GM12878 (cell line): ENCODE measurements at regions not wholly inside any gene's neighbourhood (a gene's known extent, or its start where the extent isn't known, plus 50 kb on each side); places are given as distances from the start of the nearest gene placed in this dataset.
A peak's percentile ranks its signal among the peaks of the same experiment; 100 is the strongest.

ENCODE experiments used
- ATAC-seq: fragments of 200-7000 bp; cut with Tn5 transposase; 3 replicates; pipeline ENCODE4 v1.9.1; 2020; ENCODE audit warnings: mild to moderate bottlenecking, moderate library complexity
- BruUV-seq: library from RNA; stranded (reverse); fragments of 400-500 nt; replicated peaks from 2 replicates; lab custom pipeline; 2021; lab: Mats Ljungman, UMichigan
- CTCF ChIA-PET: fragments of 300-600 bp; sonication (Branson Sonifier 250); formaldehyde crosslinking; extraction: SDS; loops from one replicate; lab custom pipeline; 2021; ENCODE audit warnings: inconsistent platforms; lab: Yijun Ruan, JAX
- POLR2A ChIA-PET: fragments of 350-600 bp; formaldehyde crosslinking; extraction: SDS; loops from one replicate; lab custom pipeline; 2021; ENCODE audit warnings: inconsistent platforms; lab: Charles Lee
- RAD21 ChIA-PET: fragments of 300-600 bp; sonication (Branson Sonifier 250); formaldehyde crosslinking; loops from one replicate; lab custom pipeline; 2023; ENCODE audit warnings: antibody characterized with exemption; ENCODE audit not compliant: unreplicated experiment; lab: Charles Lee
- SMC1A ChIA-PET: fragments of 300-600 bp; sonication (Branson Sonifier 250); formaldehyde crosslinking; loops from one replicate; lab custom pipeline; 2023; ENCODE audit not compliant: unreplicated experiment, uncharacterized antibody; lab: Charles Lee
- DNase-seq: peaks from one replicate; pipeline ENCODE4 v3.0.0-alpha.2; 2011; ENCODE audit warnings: low read depth, low spot score
- FAIRE-seq: peaks from 3 replicates; lab custom pipeline; 2011; peaks lifted over from hg19 to GRCh38; lab: Jason Lieb, UNC
- H2AFZ ChIP-seq: 2 replicates; pipeline ENCODE4 v1.6.0; 2011; ENCODE audit warnings: low read depth, low read length, control low read depth; ENCODE audit not compliant: control insufficient read depth
- H3K27ac ChIP-seq: 2 replicates; pipeline ENCODE4 v1.5.1; 2011; ENCODE audit warnings: control low read depth; ENCODE audit not compliant: control insufficient read depth, insufficient read depth
- H3K27me3 ChIP-seq, 2 experiments: replicated peaks in 1 of 2; 2 replicates each; pipeline versions ENCODE4 v1.6.0 to v1.6.1; 2011; ENCODE audit warnings: low read length in 1 of 2; ENCODE audit not compliant: control insufficient read depth in 2 of 2, insufficient read depth in 2 of 2
- H3K36me3 ChIP-seq, 2 experiments: 2 replicates each; pipeline ENCODE4 v1.5.1; 2011; ENCODE audit warnings: low read length in 1 of 2; ENCODE audit not compliant: control insufficient read depth in 2 of 2, insufficient read depth in 2 of 2
- H3K4me1 ChIP-seq: 2 replicates; pipeline ENCODE4 v1.6.1; 2011; ENCODE audit warnings: mild to moderate bottlenecking, low read length, moderate library complexity, mixed read lengths; ENCODE audit not compliant: control insufficient read depth, insufficient read depth
- H3K4me2 ChIP-seq: 2 replicates; pipeline ENCODE4 v1.6.0; 2011; ENCODE audit warnings: control low read depth; ENCODE audit not compliant: control insufficient read depth, insufficient read depth
- H3K4me3 ChIP-seq: fragments of 200-600 bp; sonication (generic); 2 replicates; pipeline ENCODE4 v1.5.1; 2016
- H3K79me2 ChIP-seq: 2 replicates; pipeline ENCODE4 v1.6.0; 2011; ENCODE audit warnings: low read length; ENCODE audit not compliant: control insufficient read depth, insufficient read depth
- H3K9ac ChIP-seq: 2 replicates; pipeline ENCODE4 v1.8.0; 2011; ENCODE audit warnings: low read length, control low read depth, mixed read lengths; ENCODE audit not compliant: control insufficient read depth, insufficient read depth
- H3K9me3 ChIP-seq: replicated peaks from 3 replicates; pipeline ENCODE4 v1.5.1; 2011; ENCODE audit warnings: mild to moderate bottlenecking, low read length; ENCODE audit not compliant: control insufficient read depth, insufficient read depth
- H4K20me1 ChIP-seq: 2 replicates; pipeline ENCODE4 v1.6.0; 2011; ENCODE audit not compliant: control insufficient read depth, insufficient read depth
- ATF2 ChIP-seq: IDR thresholded peaks from 2 replicates; pipeline ENCODE4 v1.6.1; 2012; ENCODE audit warnings: low read length, inconsistent platforms
- CHD1 ChIP-seq: IDR thresholded peaks from 2 replicates; pipeline ENCODE4 v1.6.1; 2012; ENCODE audit warnings: low read depth, low read length, improper control_type of control experiment
- EZH2 ChIP-seq: IDR thresholded peaks from 2 replicates; pipeline ENCODE4 v1.6.1; 2012; ENCODE audit warnings: low read depth, mild to moderate bottlenecking, control low read depth, inconsistent platforms, low read length, borderline replicate concordance; ENCODE audit not compliant: control insufficient read depth
- HDAC6 ChIP-seq: fragments of 200-600 bp; sonication (generic); IDR thresholded peaks from one replicate; pipeline ENCODE4 v1.8.0; 2017; ENCODE audit warnings: antibody characterized with exemption; ENCODE audit not compliant: unreplicated experiment
- MEF2A ChIP-seq: IDR thresholded peaks from 2 replicates; pipeline ENCODE4 v1.6.1; 2011; ENCODE audit warnings: low read depth, mild to moderate bottlenecking, low read length, moderate library complexity; ENCODE audit not compliant: insufficient read depth
- MTA2 ChIP-seq: fragments of 450-650 bp; IDR thresholded peaks from 2 replicates; pipeline ENCODE4 v1.6.1; 2016; ENCODE audit warnings: low read depth, mild to moderate bottlenecking, moderate library complexity
- NFXL1 ChIP-seq: fragments of 450-650 bp; IDR thresholded peaks from 2 replicates; pipeline ENCODE4 v1.6.1; 2017; ENCODE audit warnings: antibody characterized with exemption, mild to moderate bottlenecking, borderline replicate concordance
- NRF1 ChIP-seq: conservative IDR thresholded peaks from 2 replicates; pipeline ENCODE4 v1.6.1; 2011; ENCODE audit warnings: mild to moderate bottlenecking, low read depth, low read length, improper control_type of control experiment
- POLR2AphosphoS2 ChIP-seq: IDR thresholded peaks from 2 replicates; pipeline ENCODE4 v1.6.1; 2011; ENCODE audit warnings: low read depth, mild to moderate bottlenecking, low read length, improper control_type of control experiment, moderate library complexity
- RFX5 ChIP-seq: IDR thresholded peaks from 2 replicates; pipeline ENCODE4 v1.6.1; 2011; ENCODE audit warnings: low read depth, low read length, improper control_type of control experiment
- RUNX3 ChIP-seq: IDR thresholded peaks from 2 replicates; pipeline ENCODE4 v1.6.1; 2012; ENCODE audit warnings: low read length, inconsistent platforms
- SKIL ChIP-seq: fragments of 450-650 bp; IDR thresholded peaks from 2 replicates; pipeline ENCODE4 v1.6.1; 2017; ENCODE audit warnings: mild to moderate bottlenecking, low read depth, inconsistent platforms; ENCODE audit not compliant: poor library complexity, severe bottlenecking
- WGBS: methylation state at CpG from one replicate; pipeline ENCODE4 v1.1.6; 2016; ENCODE audit warnings: low lambda C conversion rate; ENCODE audit not compliant: insufficient replicate concordance, insufficient coverage; ENCODE audit errors: missing lambda C conversion rate; 5-methylcytosine and 5-hydroxymethylcytosine counted together
- in situ Hi-C: fragments of 300-500 bp; cut with MboI; formaldehyde crosslinking; loops from 9 replicates; pipeline ENCODE4 v1.14.3; 2018; ENCODE audit warnings: mixed read lengths
- intact Hi-C: fragments of 100-400 bp; cut with micrococcal nuclease; formaldehyde crosslinking; loops from one replicate; pipeline ENCODE4 v1.14.2; 2022; ENCODE audit not compliant: unreplicated experiment

GRCh38 chr1:182191381-182192115 lies 130.0 kb upstream of the ZNF648 start:
- no peaks in the 10 kb centered on the region for H3K9me3 ChIP-seq
- intact Hi-C loops (no loop called here), in situ Hi-C loops (no loop called here)
- H3K4me3 ChIP-seq, result no peak overlapping the region
- no peaks in the 10 kb centered on the region for H3K4me1 ChIP-seq
- no peaks in the 10 kb centered on the region for H3K36me3 ChIP-seq
- no peaks in the 10 kb centered on the region for H3K79me2 ChIP-seq
- no peak overlapping the region for H3K9ac ChIP-seq
- DNase-seq (no peak), FAIRE-seq (no peak)
- ChIA-PET CTCF (interaction anchor here (0.8 kb wide), 1 partner anchor 19 kb away, joined by 3 read pairs; no protein-coding TSS in a partner anchor), RAD21 (no interaction called here)
- no TSS peak for BruUV-seq
- WGBS, result 24% methylated on average over 2 of the region's 2 CpGs
- TF ChIP-seq MEF2A (no peak), POLR2AphosphoS2 (no peak), HDAC6 (no peak), NRF1 (no peak)
- TF ChIP-seq, all 136 proteins: peak for 0
- no peak overlapping the region for H3K27ac ChIP-seq
- no peak overlapping the region for H3K4me2 ChIP-seq
- ChIA-PET POLR2A (interaction anchor here (0.7 kb wide), 1 partner anchor 55 kb away, joined by 3 read pairs; no protein-coding TSS in a partner anchor), SMC1A (interaction anchor here (3.1 kb wide), 1 partner anchor 9 kb away, joined by 18 read pairs; no protein-coding TSS in a partner anchor)
- H4K20me1 ChIP-seq, result no peaks in the 10 kb centered on the region
- no peak for ATAC-seq
- peaks cover 0 to 3% of the 10 kb centered on the region in 2 experiments; a peak in 1 of 4 replicates for H3K27me3 ChIP-seq
- H2AFZ ChIP-seq, result no peak overlapping the region

- Histone ChIP-seq H3K36me3 (no peaks in the 10 kb centered on the region), H4K20me1 (no peaks in the 10 kb centered on the region), H3K9me3 (no peaks in the 10 kb centered on the region), H3K27me3 (no peaks in the 10 kb centered on the region; a peak in 1 of 4 replicates), H3K9ac (no peak overlapping the region), H3K4me2 (no peak overlapping the region), H2AFZ (no peak overlapping the region), H3K27ac (no peak overlapping the region), H3K79me2 (no peaks in the 10 kb centered on the region), H3K4me1 (no peaks in the 10 kb centered on the region), H3K4me3 (no peak overlapping the region)
- ChIA-PET SMC1A (interaction anchor here (0.9 to 2.0 kb wide), 4 partner anchors 13 to 46 kb away, joined by 3 to 13 read pairs (median 4); no protein-coding TSS in a partner anchor), RAD21 (interaction anchor here (0.9 to 2.2 kb wide), 2 partner anchors 47 to 60 kb away, joined by 3 to 6 read pairs; no protein-coding TSS in a partner anchor), POLR2A (no interaction called here), CTCF (interaction anchor here (1.0 to 2.7 kb wide), 6 partner anchors 8 to 207 kb away, joined by 3 to 22 read pairs (median 3); no protein-coding TSS in a partner anchor)
- in situ Hi-C loops (no loop called here), intact Hi-C loops (no loop called here)
- DNase-seq, result no peak
- ATAC-seq, result peak; percentile 56
- BruUV-seq, result no TSS peak
- FAIRE-seq, result no peak
- WGBS, result 23% methylated on average over 3 of the region's 3 CpGs
- TF ChIP-seq SKIL (no peak), ATF2 (peak; percentile 30; the same call in 1 of the 2 replicates), RFX5 (no peak), CHD1 (no peak), NFXL1 (no peak), MTA2 (0 out of 2 replicates have a peak, but pooled peaks have one; percentile 17), EZH2 (no peak), RUNX3 (peak; percentile 32; the same call in 1 of the 2 replicates)
These were observed 128.1 kb upstream of the ZNF648 start for GRCh38 chr1:182189535-182190066.
